HG03520 (cell line): ENCODE measurements at regions not wholly inside any gene's neighbourhood (a gene's known extent, or its start where the extent isn't known, plus 50 kb on each side); places are given as distances from the start of the nearest gene placed in this dataset.
"Not testable (repeated sequence)": the region's sequence is repeated elsewhere in the genome, so short reads cannot be mapped to it uniquely, and the experiment has no call there.

Experiments
- ATAC-seq: cut with Tn5 transposase; IDR thresholded peaks from one replicate; pipeline ENCODE4 v1.9.1; 2021; ENCODE audit warnings: mild to moderate bottlenecking, moderate library complexity; ENCODE audit not compliant: unreplicated experiment

DNA sequence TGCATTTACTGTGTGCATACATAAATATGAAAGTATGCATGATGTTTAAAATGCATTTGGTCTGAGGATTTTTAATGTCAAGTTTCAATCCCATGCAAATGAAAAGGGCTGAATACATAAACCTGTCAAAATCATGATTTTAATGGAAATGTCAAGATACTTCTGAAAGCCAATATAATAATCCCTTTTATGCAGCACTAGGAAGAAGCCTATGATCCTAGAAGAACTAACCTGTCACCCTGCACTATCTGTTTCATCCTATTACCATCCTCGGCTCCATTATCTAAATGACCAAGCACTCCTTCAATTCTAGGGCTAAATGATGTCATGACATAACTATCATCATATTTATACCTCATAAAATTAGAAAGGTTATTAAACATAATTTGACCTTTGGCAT, 2229.4 kb upstream of the WWC1 start:
- ATAC-seq: no peak

DNA sequence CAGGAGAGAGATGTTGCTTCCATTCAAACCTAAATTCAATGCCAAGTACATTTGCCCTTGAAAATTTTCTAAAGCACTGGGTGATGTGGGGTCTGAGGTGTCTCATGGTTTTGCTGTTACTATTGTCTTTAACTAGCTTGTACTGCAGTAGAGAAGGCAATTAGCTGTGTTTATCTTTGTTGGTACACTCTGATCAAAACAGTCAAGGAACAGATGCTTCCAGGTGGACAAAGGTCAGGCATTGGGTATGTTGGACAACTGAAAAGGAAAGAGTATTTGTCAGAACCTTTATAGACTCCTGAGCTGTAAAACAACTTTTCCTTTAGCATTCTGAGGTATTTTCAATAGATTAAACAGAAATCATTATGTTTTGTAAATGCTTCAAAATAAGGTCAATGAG, 2228.7 kb upstream of the WWC1 start:
- no peak for ATAC-seq

DNA sequence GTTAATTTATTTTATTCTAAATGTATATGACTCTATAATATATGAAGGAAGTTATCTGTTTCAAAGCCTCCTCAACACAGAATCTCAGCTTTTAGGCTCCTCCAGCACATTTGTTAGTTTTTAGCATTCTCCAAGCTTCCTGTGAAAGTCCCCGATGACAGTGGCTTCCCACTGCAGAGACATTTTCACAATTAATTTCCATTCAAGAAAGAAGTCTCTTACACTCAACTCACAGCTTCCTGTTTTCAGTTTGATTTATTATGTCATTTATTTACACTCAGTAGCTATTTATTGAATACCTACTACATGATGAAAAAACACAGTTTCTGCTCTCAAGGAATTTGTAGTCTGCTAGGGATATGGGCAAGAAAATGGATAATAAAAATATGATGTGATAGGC, 2228.2 kb upstream of the WWC1 start:
- ATAC-seq: no peak

GRCh38 chr5:166068547-166069335, 2222.7 kb upstream of the WWC1 start:
- ATAC-seq: no peak

GRCh38 chr5:166073901-166074581, 2217.4 kb upstream of the WWC1 start:
- no peak for ATAC-seq

- ATAC-seq: no peak
Measured at GRCh38 chr5:166074582-166075481, 2216.6 kb upstream of the WWC1 start.

DNA sequence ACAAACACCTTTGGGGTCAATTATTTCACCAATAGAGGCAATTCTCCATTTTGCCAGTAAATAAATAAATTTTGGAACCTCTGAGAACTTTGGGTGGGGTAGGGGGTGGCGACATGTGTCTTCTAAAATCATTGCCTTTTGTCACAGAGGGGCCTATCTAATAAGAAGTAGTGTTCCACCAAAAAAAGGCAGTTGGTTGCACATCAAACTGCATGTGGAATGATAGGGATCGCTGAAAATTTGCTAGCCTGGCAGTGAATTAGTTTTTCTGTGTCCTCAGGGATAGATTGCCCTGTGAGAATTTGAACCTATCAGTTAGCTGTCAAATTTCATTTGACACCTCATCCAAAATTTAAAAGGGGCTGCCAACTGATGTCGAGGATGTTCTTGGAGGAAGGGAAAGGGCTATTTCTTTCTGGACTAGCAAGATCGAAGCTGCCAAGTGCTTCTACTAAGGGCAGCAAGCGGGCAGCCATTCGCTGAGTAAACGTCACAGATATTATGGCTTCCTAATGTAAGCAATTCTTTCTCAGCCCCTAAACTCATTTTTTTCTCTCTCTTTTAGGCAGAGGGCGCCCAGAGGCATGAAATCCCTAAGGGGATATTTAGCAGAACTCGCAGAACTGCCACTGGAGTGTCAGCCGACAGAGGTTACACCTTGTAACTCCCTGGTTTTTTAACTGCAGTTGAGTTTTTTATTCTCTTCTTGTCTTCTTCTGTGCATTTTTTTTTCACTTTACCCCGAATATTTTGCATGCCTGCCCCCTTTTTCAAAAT, 2208.1 kb upstream of the WWC1 start:
- no peak for ATAC-seq

DNA sequence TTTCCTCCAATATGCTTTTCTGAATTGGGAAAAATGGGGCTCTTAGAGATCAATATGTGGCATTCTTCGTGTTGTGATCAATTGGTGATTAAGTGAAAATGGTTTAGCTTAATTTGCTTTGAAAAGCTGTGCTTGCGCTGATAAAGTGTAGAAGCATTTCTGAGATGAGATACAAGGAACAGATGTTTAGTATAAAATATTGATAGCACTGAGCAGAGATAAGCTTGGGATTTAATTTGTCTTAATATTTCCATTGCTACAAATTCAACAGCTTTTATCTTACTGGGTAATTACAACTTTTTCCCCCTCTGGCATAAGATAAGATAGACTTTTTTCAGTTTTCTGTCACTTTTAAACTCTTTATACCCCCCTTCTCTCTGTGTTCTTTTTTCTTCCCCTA, 2204.9 kb upstream of the WWC1 start:
- ATAC-seq: no peak

DNA sequence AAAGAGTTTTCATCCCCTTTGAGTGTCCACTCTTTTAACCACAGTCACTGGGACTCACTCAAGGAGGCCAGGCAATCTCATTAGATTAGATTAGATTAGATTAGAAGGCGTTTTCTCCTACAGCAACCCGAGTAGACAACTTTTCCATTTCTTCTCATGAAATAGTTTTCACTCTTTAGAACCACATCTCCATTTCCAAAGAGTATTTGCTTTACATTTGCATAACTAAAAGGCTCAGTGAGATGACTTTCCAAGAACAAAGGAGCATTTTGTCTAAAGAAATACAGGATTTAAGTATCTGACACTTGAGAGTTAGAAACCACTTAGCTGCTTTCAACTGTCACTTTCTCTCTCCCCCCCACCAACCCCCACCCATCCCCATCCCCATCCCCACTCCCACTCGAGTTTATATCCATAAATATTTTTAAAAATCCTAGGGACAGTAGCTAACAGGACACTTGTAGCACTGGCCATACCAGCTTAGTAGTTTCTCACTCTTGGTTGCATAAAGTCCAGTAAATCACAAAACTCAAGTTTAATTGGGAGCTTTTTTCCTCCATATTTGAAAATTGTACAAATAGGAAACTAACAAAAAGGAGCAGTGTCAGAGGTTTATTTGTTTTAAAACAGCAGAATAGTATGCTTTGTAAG, 2202.9 kb upstream of the WWC1 start:
- no peak for ATAC-seq

DNA sequence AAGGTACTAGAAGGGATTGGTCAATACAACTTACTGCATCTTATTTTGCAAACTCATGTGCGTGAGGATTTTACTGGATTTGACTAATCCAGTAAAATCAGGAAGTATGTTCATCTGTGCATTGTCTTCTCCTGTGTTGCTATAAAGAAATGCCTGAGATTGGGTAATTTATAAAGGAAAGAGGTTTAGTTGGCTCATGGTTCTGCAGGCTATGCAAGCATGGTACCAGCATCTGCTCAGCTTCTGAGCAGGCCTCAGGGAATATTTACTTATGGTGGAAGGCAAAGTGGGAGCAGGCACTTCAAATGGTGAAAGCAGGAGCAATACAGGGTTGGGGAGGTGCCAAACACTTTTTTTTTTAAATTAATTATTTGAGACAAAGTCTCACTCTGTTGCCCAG, 2199.5 kb upstream of the WWC1 start:
- ATAC-seq: no peak

- no peak for ATAC-seq
Measured at GRCh38 chr5:166093312-166093711, 2198.1 kb upstream of the WWC1 start.

- ATAC-seq: no peak
Measured at GRCh38 chr5:166102947-166103346, 2188.5 kb upstream of the WWC1 start.

GRCh38 chr5:166111021-166111420, 2180.4 kb upstream of the WWC1 start:
- ATAC-seq: no peak

- no peak for ATAC-seq
Measured at GRCh38 chr5:166117072-166118066, 2174.1 kb upstream of the WWC1 start.

DNA sequence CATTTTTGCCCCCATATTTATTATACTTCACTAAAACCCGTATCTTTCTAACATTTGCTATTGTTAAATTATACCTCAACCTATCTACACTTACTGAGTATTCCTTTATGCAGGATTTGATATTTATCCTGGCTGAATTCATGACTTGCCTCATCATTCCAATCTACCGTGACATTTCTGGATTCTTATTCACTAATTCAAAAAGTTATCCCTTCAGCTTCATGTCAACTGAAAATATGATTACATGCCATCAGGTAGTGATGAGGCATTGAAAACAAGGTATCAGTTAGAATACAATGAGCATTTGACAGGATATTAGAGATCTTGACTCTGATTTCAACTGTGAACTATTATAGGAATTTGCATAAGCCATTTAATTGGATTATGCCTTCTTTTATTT, 2171.9 kb upstream of the WWC1 start:
- no peak for ATAC-seq

- no peak for ATAC-seq
Measured at GRCh38 chr5:166123717-166124116, 2167.7 kb upstream of the WWC1 start.

DNA sequence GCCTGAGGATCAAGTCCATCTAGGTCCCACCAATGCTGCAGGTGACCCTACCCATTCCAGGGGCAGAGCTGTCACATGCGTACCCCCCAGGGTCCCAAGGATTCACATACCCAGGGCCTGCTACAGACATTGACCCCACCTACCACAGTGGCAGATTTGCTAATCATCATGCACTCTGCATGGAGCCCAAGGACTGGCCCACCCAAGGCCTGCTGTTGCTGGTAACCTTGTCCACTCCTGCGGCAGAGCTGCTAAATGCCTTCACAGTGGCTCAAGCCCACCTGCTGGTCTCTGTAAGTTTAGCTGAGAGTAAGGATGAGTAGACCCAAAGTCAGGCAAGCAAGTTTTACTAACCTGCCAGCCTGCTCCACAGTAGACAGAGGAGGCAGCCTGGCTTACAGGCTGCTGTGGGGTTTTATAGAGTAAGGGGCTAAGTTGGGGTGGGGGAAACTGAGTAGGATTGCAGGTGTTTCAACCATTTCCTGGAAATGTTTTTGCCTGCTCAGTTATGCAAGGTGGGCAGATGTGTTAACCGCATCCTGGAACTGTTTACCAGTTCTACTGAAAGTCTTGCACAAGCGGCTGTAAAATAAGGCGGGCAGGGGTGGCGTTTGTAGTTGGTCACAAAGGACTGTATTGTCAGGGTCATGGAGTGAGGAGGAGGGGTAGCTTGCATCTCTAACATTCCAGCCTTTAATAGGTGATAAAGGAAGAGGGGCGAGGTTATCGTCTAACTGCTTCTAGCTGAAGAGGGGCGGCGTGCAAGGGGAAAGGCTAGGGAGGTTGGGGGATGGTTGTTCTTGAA, 2163.5 kb upstream of the WWC1 start:
- no peak for ATAC-seq

GRCh38 chr5:166145107-166145506, 2146.3 kb upstream of the WWC1 start:
- not testable (repeated sequence) for ATAC-seq
